K562 (cell line): ENCODE measurements at regions not wholly inside any gene's neighbourhood (a gene's known extent, or its start where the extent isn't known, plus 50 kb on each side); places are given as distances from the start of the nearest gene placed in this dataset.

Experiments used
- ATF2 ChIP-seq: sonication (generic); formaldehyde crosslinking; IDR thresholded peaks from 2 replicates; pipeline ENCODE4 v1.8.1; 2022; ENCODE audit warnings: missing genetic modification reagents
- CTCF ChIP-seq, 3 experiments: IDR thresholded peaks in 2 of 3; conservative IDR thresholded peaks in 1 of 3; 2 replicates each; pipeline ENCODE4 v1.5.1; 2011 to 2012; ENCODE audit warnings: low read length in 3 of 3, mild to moderate bottlenecking in 3 of 3, control low read depth in 2 of 3, improper control_type of control experiment in 1 of 3, inconsistent platforms in 1 of 3, low read depth in 1 of 3, mixed read lengths in 1 of 3, moderate library complexity in 1 of 3; ENCODE audit not compliant: insufficient read depth in 2 of 3
- GABPA ChIP-seq: fragments of 200-800 bp; sonication (Bioruptor generic); conservative IDR thresholded peaks from 2 replicates; pipeline ENCODE4 v1.6.1; 2016; ENCODE audit warnings: low read depth, missing genetic modification characterization, missing compliant biosample characterization
- HCFC1 ChIP-seq: IDR thresholded peaks from 2 replicates; pipeline ENCODE4 v1.6.1; 2012; ENCODE audit warnings: low read depth, low read length, improper control_type of control experiment
- POLR2A ChIP-seq: fragments of 450-650 bp; conservative IDR thresholded peaks from 2 replicates; pipeline ENCODE4 v1.6.1; 2016
- POU5F1 ChIP-seq: fragments of 150-350 bp; IDR thresholded peaks from 2 replicates; pipeline ENCODE4 v1.6.1; 2014; ENCODE audit warnings: borderline replicate concordance, low read length, low read depth, mild to moderate bottlenecking; ENCODE audit not compliant: partially characterized antibody
- RCOR1 ChIP-seq, 2 experiments: IDR thresholded peaks; 2 replicates each; pipeline ENCODE4 v1.6.1; 2012; ENCODE audit warnings: low read depth in 2 of 2, low read length in 2 of 2, borderline replicate concordance in 1 of 2, improper control_type of control experiment in 1 of 2
- SLC30A9 ChIP-seq: fragments of 250-450 bp; sonication (Bioruptor Pico); IDR thresholded peaks from 2 replicates; pipeline ENCODE4 v1.8.0; 2022; ENCODE audit warnings: mild to moderate bottlenecking, moderate library complexity
- SMC3 ChIP-seq: conservative IDR thresholded peaks from 2 replicates; pipeline ENCODE4 v1.6.1; 2011; ENCODE audit warnings: low read depth, low read length, improper control_type of control experiment; ENCODE audit not compliant: insufficient read depth
- TARDBP ChIP-seq: fragments of 450-650 bp; IDR thresholded peaks from 2 replicates; pipeline ENCODE4 v1.6.1; 2016
- ZBTB26 ChIP-seq: fragments of 450-650 bp; formaldehyde crosslinking; IDR thresholded peaks from 2 replicates; pipeline ENCODE4 v1.4.0; 2022; ENCODE audit warnings: missing genetic modification characterization
- ZNF217 ChIP-seq: sonication (generic); formaldehyde crosslinking; IDR thresholded peaks from 2 replicates; pipeline ENCODE4 v1.8.0; 2022; ENCODE audit warnings: mild to moderate bottlenecking, missing genetic modification reagents

GRCh38 chr5:4674166-4674565, 466.0 kb upstream of the ADAMTS16 start:
- TF ChIP-seq HCFC1 (no peak), POLR2A (no peak), ATF2 (no peak), RCOR1 (IDR thresholded peaks at IDR 0.05; ENCODE audit: borderline replicate concordance in 1 of 2, low read depth in 2 of 2, low read length in 2 of 2) (no peak), SLC30A9 (CRISPR knock-in tag) (no peak), ZNF217 (CRISPR knock-in tag) (no peak), GABPA (no peak), SMC3 (no peak), TARDBP (no peak), ZBTB26 (CRISPR knock-in tag) (no peak), CTCF (IDR thresholded peaks at IDR 0.05 in 2 of 3, conservative IDR thresholded peaks at IDR 0.05 in 1 of 3; ENCODE audit: insufficient read depth in 2 of 3, low read depth in 1 of 3, low read length in 3 of 3) (no peak), POU5F1 (no peak)
